ENCODE measurements at regions not wholly inside any gene's neighbourhood (a gene's known extent, or its start where the extent isn't known, plus 50 kb on each side); places are given as distances from the start of the nearest gene placed in this dataset.
"Not testable (repeated sequence)": the region's sequence is repeated elsewhere in the genome, so short reads cannot be mapped to it uniquely, and the experiment has no call there.

GRCh38 chr6:140360651-140361050 lies 986.2 kb upstream of the CITED2 start:
- Histone ChIP-seq H3K27me3 (ENCODE audit: control insufficient read depth, insufficient read depth, low read length) (no peaks in the 10 kb centered on the region), H3K27ac (ENCODE audit: low read depth, low read length) (peak overlapping the region; percentile 14), H3K9ac (ENCODE audit: low read length) (no peak overlapping the region), H3K36me3 (ENCODE audit: control insufficient read depth, insufficient read depth, low read length) (no peaks in the 10 kb centered on the region), H3K4me1 (ENCODE audit: control insufficient read depth, insufficient read depth, low read length) (peaks cover 8% of the 10 kb centered on the region), H3K4me3 (ENCODE audit: low read length) (no peak overlapping the region)

GRCh38 chr6:140355476-140355875 lies 981.0 kb upstream of the CITED2 start:
- H3K9ac ChIP-seq (ENCODE audit: low read length), result no peak overlapping the region
- no peaks in the 10 kb centered on the region for H3K36me3 ChIP-seq (ENCODE audit: control insufficient read depth, insufficient read depth, low read length)
- no peak overlapping the region for H3K27ac ChIP-seq (ENCODE audit: low read depth, low read length)
- H3K27me3 ChIP-seq (ENCODE audit: control insufficient read depth, insufficient read depth, low read length), result no peaks in the 10 kb centered on the region
- peaks cover 5% of the 10 kb centered on the region for H3K4me1 ChIP-seq (ENCODE audit: control insufficient read depth, insufficient read depth, low read length)
- no peak overlapping the region for H3K4me3 ChIP-seq (ENCODE audit: low read length)

GRCh38 chr6:140354296-140354695 lies 979.8 kb upstream of the CITED2 start:
- H3K9ac ChIP-seq (ENCODE audit: low read length), result no peak overlapping the region
- no peak overlapping the region for H3K27ac ChIP-seq (ENCODE audit: low read depth, low read length)
- no peaks in the 10 kb centered on the region for H3K4me1 ChIP-seq (ENCODE audit: control insufficient read depth, insufficient read depth, low read length)
- H3K36me3 ChIP-seq (ENCODE audit: control insufficient read depth, insufficient read depth, low read length), result no peaks in the 10 kb centered on the region
- no peak overlapping the region for H3K4me3 ChIP-seq (ENCODE audit: low read length)
- H3K27me3 ChIP-seq (ENCODE audit: control insufficient read depth, insufficient read depth, low read length), result no peaks in the 10 kb centered on the region

- Histone ChIP-seq H3K27ac (ENCODE audit: low read depth, low read length) (no peak overlapping the region), H3K4me3 (ENCODE audit: low read length) (no peak overlapping the region), H3K36me3 (ENCODE audit: control insufficient read depth, insufficient read depth, low read length) (no peaks in the 10 kb centered on the region), H3K9ac (ENCODE audit: low read length) (no peak overlapping the region), H3K4me1 (ENCODE audit: control insufficient read depth, insufficient read depth, low read length) (no peaks in the 10 kb centered on the region), H3K27me3 (ENCODE audit: control insufficient read depth, insufficient read depth, low read length) (no peaks in the 10 kb centered on the region)
These were observed 979.1 kb upstream of the CITED2 start for GRCh38 chr6:140353536-140353935.

GRCh38 chr6:140346428-140346827 lies 972.0 kb upstream of the CITED2 start:
- Histone ChIP-seq H3K36me3 (ENCODE audit: control insufficient read depth, insufficient read depth, low read length) (no peaks in the 10 kb centered on the region), H3K4me3 (ENCODE audit: low read length) (no peak overlapping the region), H3K4me1 (ENCODE audit: control insufficient read depth, insufficient read depth, low read length) (peaks cover 3% of the 10 kb centered on the region), H3K27me3 (ENCODE audit: control insufficient read depth, insufficient read depth, low read length) (no peaks in the 10 kb centered on the region), H3K27ac (ENCODE audit: low read depth, low read length) (no peak overlapping the region), H3K9ac (ENCODE audit: low read length) (no peak overlapping the region)

- no peaks in the 10 kb centered on the region for H3K27me3 ChIP-seq (ENCODE audit: control insufficient read depth, insufficient read depth, low read length)
- no peaks in the 10 kb centered on the region for H3K36me3 ChIP-seq (ENCODE audit: control insufficient read depth, insufficient read depth, low read length)
- no peak overlapping the region for H3K9ac ChIP-seq (ENCODE audit: low read length)
- no peak overlapping the region for H3K27ac ChIP-seq (ENCODE audit: low read depth, low read length)
- H3K4me3 ChIP-seq (ENCODE audit: low read length), result no peak overlapping the region
- peaks cover 3% of the 10 kb centered on the region for H3K4me1 ChIP-seq (ENCODE audit: control insufficient read depth, insufficient read depth, low read length)
These were observed 971.5 kb upstream of the CITED2 start for GRCh38 chr6:140345935-140346334.

- no peak overlapping the region for H3K27ac ChIP-seq (ENCODE audit: low read depth, low read length)
- no peaks in the 10 kb centered on the region for H3K27me3 ChIP-seq (ENCODE audit: control insufficient read depth, insufficient read depth, low read length)
- peaks cover 3% of the 10 kb centered on the region for H3K4me1 ChIP-seq (ENCODE audit: control insufficient read depth, insufficient read depth, low read length)
- no peak overlapping the region for H3K9ac ChIP-seq (ENCODE audit: low read length)
- H3K4me3 ChIP-seq (ENCODE audit: low read length), result no peak overlapping the region
- no peaks in the 10 kb centered on the region for H3K36me3 ChIP-seq (ENCODE audit: control insufficient read depth, insufficient read depth, low read length)
These were observed 969.9 kb upstream of the CITED2 start for GRCh38 chr6:140344142-140344913.

- no peak overlapping the region for H3K4me3 ChIP-seq (ENCODE audit: low read length)
- H3K27ac ChIP-seq (ENCODE audit: low read depth, low read length), result no peak overlapping the region
These were observed 968.7 kb upstream of the CITED2 start for GRCh38 chr6:140343128-140343527.

GRCh38 chr6:140341272-140341671 lies 966.8 kb upstream of the CITED2 start:
- Histone ChIP-seq H3K36me3 (ENCODE audit: control insufficient read depth, insufficient read depth, low read length) (no peaks in the 10 kb centered on the region), H3K27me3 (ENCODE audit: control insufficient read depth, insufficient read depth, low read length) (no peaks in the 10 kb centered on the region), H3K4me3 (ENCODE audit: low read length) (no peak overlapping the region), H3K4me1 (ENCODE audit: control insufficient read depth, insufficient read depth, low read length) (peaks cover 3% of the 10 kb centered on the region), H3K27ac (ENCODE audit: low read depth, low read length) (no peak overlapping the region), H3K9ac (ENCODE audit: low read length) (no peak overlapping the region)

More at GRCh38 chr6:140343128-140343527, 968.7 kb upstream of the CITED2 start:
- Histone ChIP-seq H3K27me3 (ENCODE audit: control insufficient read depth, insufficient read depth, low read length) (no peaks in the 10 kb centered on the region), H3K9ac (ENCODE audit: low read length) (no peak overlapping the region), H3K36me3 (ENCODE audit: control insufficient read depth, insufficient read depth, low read length) (no peaks in the 10 kb centered on the region), H3K4me1 (ENCODE audit: control insufficient read depth, insufficient read depth, low read length) (peaks cover 3% of the 10 kb centered on the region)

- no peak overlapping the region for H3K27ac ChIP-seq (ENCODE audit: low read depth, low read length)
- H3K4me1 ChIP-seq (ENCODE audit: control insufficient read depth, insufficient read depth, low read length), result peaks cover 3% of the 10 kb centered on the region
- H3K9ac ChIP-seq (ENCODE audit: low read length), result no peak overlapping the region
- H3K27me3 ChIP-seq (ENCODE audit: control insufficient read depth, insufficient read depth, low read length), result no peaks in the 10 kb centered on the region
- H3K4me3 ChIP-seq (ENCODE audit: low read length), result no peak overlapping the region
- no peaks in the 10 kb centered on the region for H3K36me3 ChIP-seq (ENCODE audit: control insufficient read depth, insufficient read depth, low read length)
These were observed 966.3 kb upstream of the CITED2 start for GRCh38 chr6:140340795-140341194.

GRCh38 chr6:140339084-140339483 lies 964.6 kb upstream of the CITED2 start:
- not testable (repeated sequence) for H3K36me3 ChIP-seq (ENCODE audit: control insufficient read depth, insufficient read depth, low read length); H3K27ac ChIP-seq (ENCODE audit: low read depth, low read length); H3K4me3 ChIP-seq (ENCODE audit: low read length); H3K4me1 ChIP-seq (ENCODE audit: control insufficient read depth, insufficient read depth, low read length); H3K27me3 ChIP-seq (ENCODE audit: control insufficient read depth, insufficient read depth, low read length); H3K9ac ChIP-seq (ENCODE audit: low read length)

- Histone ChIP-seq H3K4me1 (ENCODE audit: control insufficient read depth, insufficient read depth, low read length) (peaks cover 15% of the 10 kb centered on the region), H3K27ac (ENCODE audit: low read depth, low read length) (no peak overlapping the region), H3K27me3 (ENCODE audit: control insufficient read depth, insufficient read depth, low read length) (no peaks in the 10 kb centered on the region), H3K36me3 (ENCODE audit: control insufficient read depth, insufficient read depth, low read length) (no peaks in the 10 kb centered on the region), H3K9ac (ENCODE audit: low read length) (no peak overlapping the region), H3K4me3 (ENCODE audit: low read length) (no peak overlapping the region)
These were observed 947.4 kb upstream of the CITED2 start for GRCh38 chr6:140321891-140322290.

All from rectal smooth muscle tissue (tissue), 1 donor.